ENCODE measurements at regions not wholly inside any gene's neighbourhood (a gene's known extent, or its start where the extent isn't known, plus 50 kb on each side); places are given as distances from the start of the nearest gene placed in this dataset.

DNA sequence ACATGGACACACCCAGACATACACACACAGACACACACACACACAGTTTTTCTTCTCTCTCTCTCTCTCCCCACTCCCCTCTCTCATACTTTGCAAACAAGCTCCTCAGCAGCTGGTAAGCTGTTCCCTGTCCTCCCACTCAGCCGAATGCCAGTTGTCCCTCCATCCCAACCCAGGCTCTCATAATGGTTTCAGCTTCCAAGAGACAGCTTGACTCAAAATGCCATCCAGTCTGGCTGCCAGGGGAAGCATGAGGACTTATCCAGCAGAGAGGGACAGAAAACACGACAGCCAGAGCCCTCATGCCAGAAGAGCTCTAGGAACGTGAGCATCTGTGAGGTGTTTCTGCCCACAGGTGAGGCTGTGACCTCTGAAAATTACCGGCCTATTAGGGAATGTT lies 112.6 kb upstream of the SPDL1 start (continued):
- no peak for TF ChIP-seq CREB1 (IDR thresholded peaks at IDR 0.05)
- no peak for TF ChIP-seq CREB1 (CRISPR knock-in tag; IDR thresholded peaks at IDR 0.05)
- TF ChIP-seq SOX6 (IDR thresholded peaks at IDR 0.05): no peak
- TF ChIP-seq ASH1L (IDR thresholded peaks at IDR 0.05; ENCODE audit: borderline replicate concordance, low read depth, partially characterized antibody): no peak

GRCh38 chr5:169467041-169467771 lies 116.4 kb upstream of the SPDL1 start:
- Histone ChIP-seq H3K9me3 (replicated peaks; ENCODE audit: control insufficient read depth, insufficient read depth, low read depth, low read length) (no peaks in the 10 kb centered on the region), H3K36me3 (ENCODE audit: control insufficient read depth, insufficient read depth, low read length) (no peaks in the 10 kb centered on the region), H3K79me2 (ENCODE audit: control insufficient read depth, insufficient read depth, low read length) (no peaks in the 10 kb centered on the region), H4K20me1 (replicated peaks; ENCODE audit: control insufficient read depth, insufficient read depth, low read length) (no peaks in the 10 kb centered on the region), H3K9me1 (ENCODE audit: control insufficient read depth, insufficient read depth, low read length) (no peaks in the 10 kb centered on the region), H3K4me1 (replicated peaks in 1 of 2; ENCODE audit: control insufficient read depth in 2 of 2, insufficient read depth in 2 of 2, low read length in 2 of 2) (no peaks in the 10 kb centered on the region), H3K4me2 (ENCODE audit: insufficient read depth, low read length) (no peak overlapping the region), H3K27me3 (ENCODE audit: control insufficient read depth in 2 of 2, insufficient read depth in 2 of 2, low read length in 2 of 2) (no peaks in the 10 kb centered on the region), H3K4me3 (no peak overlapping the region), H2AFZ (ENCODE audit: low read depth, low read length) (no peak overlapping the region), H3K9ac (ENCODE audit: insufficient read depth in 1 of 2, low read depth in 2 of 2, low read length in 2 of 2) (no peak overlapping the region), H3K27ac (ENCODE audit: extremely low read depth, low read depth, low read length) (no peak overlapping the region)
- ATAC-seq (no peak), DNase-seq (ENCODE audit: extremely low read depth in 1 of 4, low spot score in 3 of 4) (no peak), FAIRE-seq (no peak)
- ChIA-PET POLR2A (no interaction called here), CTCF (ENCODE audit: low intra/inter-chr PET ratio) (no interaction called here)
- in situ Hi-C loops (cut with MboI): no loop called here
- intact Hi-C loops (cut with micrococcal nuclease): no loop called here
- no TSS peak for BruUV-seq (replicated peaks)
- 0% methylated on average over 5 of the region's 5 CpGs for WGBS (ENCODE audit: insufficient coverage, low coverage, missing lambda C conversion rate)
- TF ChIP-seq HDAC1 (IDR thresholded peaks at IDR 0.05): no peak
- no peak for TF ChIP-seq DNMT1 (IDR thresholded peaks at IDR 0.05)
- TF ChIP-seq, protein P1, sequence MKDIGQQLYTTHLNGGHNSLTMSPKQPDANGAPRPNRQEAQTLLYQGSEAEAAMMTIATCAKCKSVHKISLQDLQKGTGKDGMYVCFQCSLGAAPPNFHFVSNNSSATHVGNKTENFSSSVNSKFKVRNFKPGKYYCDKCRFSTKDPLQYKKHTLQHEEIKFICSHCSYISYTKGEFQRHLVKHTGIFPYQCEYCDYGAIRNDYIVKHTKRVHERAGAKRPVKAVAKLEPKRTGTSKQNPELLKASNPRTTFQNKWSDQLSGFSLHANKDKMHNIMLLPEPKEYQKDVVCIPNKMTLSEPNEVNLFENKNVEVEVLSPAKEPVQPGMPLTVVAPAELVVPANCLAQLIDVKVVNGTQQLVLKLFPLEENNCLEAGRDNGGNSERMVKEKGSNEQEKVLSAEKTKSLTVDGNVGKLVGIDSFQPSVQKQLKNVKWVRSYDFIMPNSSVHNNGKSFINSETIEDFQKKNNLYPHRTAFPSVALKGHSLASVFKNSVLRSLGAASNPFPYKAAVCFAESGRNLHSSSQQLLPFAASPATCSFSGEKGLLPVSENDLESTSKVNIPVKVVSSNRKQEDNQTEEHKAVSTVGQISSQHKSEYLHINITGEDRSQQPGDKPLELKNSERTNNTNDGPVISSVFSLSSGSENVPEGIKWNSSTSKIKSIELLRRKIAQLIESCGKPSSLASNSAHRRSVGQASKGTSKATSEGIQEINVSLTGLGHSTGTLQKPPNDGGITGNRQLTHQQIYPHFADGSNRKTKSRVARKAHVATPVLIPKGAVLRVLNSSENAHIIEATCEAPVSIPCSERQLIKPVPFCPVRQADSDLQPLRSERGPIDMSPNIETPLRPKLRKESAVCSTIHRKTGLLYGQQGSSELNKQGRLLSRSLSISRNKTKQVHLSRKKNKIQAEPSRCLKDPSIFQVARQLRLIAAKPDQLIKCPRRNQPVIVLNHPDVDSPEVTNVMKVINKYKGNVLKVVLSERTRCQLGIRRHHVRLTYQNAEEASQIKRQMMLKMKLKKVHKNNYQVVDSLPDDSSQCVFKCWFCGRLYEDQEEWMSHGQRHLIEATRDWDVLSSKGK (CRISPR knock-in tag; IDR thresholded peaks at IDR 0.05): no peak
- no peak for TF ChIP-seq CTBP1 (IDR thresholded peaks at IDR 0.05; ENCODE audit: borderline replicate concordance)
- TF ChIP-seq RFX5 (IDR thresholded peaks at IDR 0.05; ENCODE audit: low read depth, low read length): no peak
- no peak for TF ChIP-seq TBL1XR1 (IDR thresholded peaks at IDR 0.05; ENCODE audit: low read length in 2 of 2)
- TF ChIP-seq ETS2 (tag; IDR thresholded peaks at IDR 0.05; ENCODE audit: borderline replicate concordance, poor library complexity, severe bottlenecking): no peak
- TF ChIP-seq POU5F1 (IDR thresholded peaks at IDR 0.05; ENCODE audit: borderline replicate concordance, low read depth, low read length, partially characterized antibody): no peak
- no peak for TF ChIP-seq ESRRA (IDR thresholded peaks at IDR 0.05; ENCODE audit: borderline replicate concordance, low read depth)

All from K562 (cell line).